GM12878 (cell line): ENCODE measurements at regions not wholly inside any gene's neighbourhood (a gene's known extent, or its start where the extent isn't known, plus 50 kb on each side); places are given as distances from the start of the nearest gene placed in this dataset.
"Not testable (repeated sequence)": the region's sequence is repeated elsewhere in the genome, so short reads cannot be mapped to it uniquely, and the experiment has no call there.

ENCODE experiments used
- ATAC-seq: fragments of 200-7000 bp; cut with Tn5 transposase; 3 replicates; pipeline ENCODE4 v1.9.1; 2020; ENCODE audit warnings: mild to moderate bottlenecking, moderate library complexity
- BruUV-seq: library from RNA; stranded (reverse); fragments of 400-500 nt; replicated peaks from 2 replicates; lab custom pipeline; 2021; lab: Mats Ljungman, UMichigan
- CTCF ChIA-PET: fragments of 300-600 bp; sonication (Branson Sonifier 250); formaldehyde crosslinking; extraction: SDS; loops from one replicate; lab custom pipeline; 2021; ENCODE audit warnings: inconsistent platforms; lab: Yijun Ruan, JAX
- POLR2A ChIA-PET: fragments of 350-600 bp; formaldehyde crosslinking; extraction: SDS; loops from one replicate; lab custom pipeline; 2021; ENCODE audit warnings: inconsistent platforms; lab: Charles Lee
- RAD21 ChIA-PET: fragments of 300-600 bp; sonication (Branson Sonifier 250); formaldehyde crosslinking; loops from one replicate; lab custom pipeline; 2023; ENCODE audit warnings: antibody characterized with exemption; ENCODE audit not compliant: unreplicated experiment; lab: Charles Lee
- SMC1A ChIA-PET: fragments of 300-600 bp; sonication (Branson Sonifier 250); formaldehyde crosslinking; loops from one replicate; lab custom pipeline; 2023; ENCODE audit not compliant: unreplicated experiment, uncharacterized antibody; lab: Charles Lee
- DNase-seq: peaks from one replicate; pipeline ENCODE4 v3.0.0-alpha.2; 2011; ENCODE audit warnings: low read depth, low spot score
- FAIRE-seq: peaks from 3 replicates; lab custom pipeline; 2011; peaks lifted over from hg19 to GRCh38; lab: Jason Lieb, UNC
- H2AFZ ChIP-seq: 2 replicates; pipeline ENCODE4 v1.6.0; 2011; ENCODE audit warnings: low read depth, low read length, control low read depth; ENCODE audit not compliant: control insufficient read depth
- H3K27ac ChIP-seq: 2 replicates; pipeline ENCODE4 v1.5.1; 2011; ENCODE audit warnings: control low read depth; ENCODE audit not compliant: control insufficient read depth, insufficient read depth
- H3K27me3 ChIP-seq, 2 experiments: replicated peaks in 1 of 2; 2 replicates each; pipeline versions ENCODE4 v1.6.0 to v1.6.1; 2011; ENCODE audit warnings: low read length in 1 of 2; ENCODE audit not compliant: control insufficient read depth in 2 of 2, insufficient read depth in 2 of 2
- H3K36me3 ChIP-seq, 2 experiments: 2 replicates each; pipeline ENCODE4 v1.5.1; 2011; ENCODE audit warnings: low read length in 1 of 2; ENCODE audit not compliant: control insufficient read depth in 2 of 2, insufficient read depth in 2 of 2
- H3K4me1 ChIP-seq: 2 replicates; pipeline ENCODE4 v1.6.1; 2011; ENCODE audit warnings: mild to moderate bottlenecking, low read length, moderate library complexity, mixed read lengths; ENCODE audit not compliant: control insufficient read depth, insufficient read depth
- H3K4me2 ChIP-seq: 2 replicates; pipeline ENCODE4 v1.6.0; 2011; ENCODE audit warnings: control low read depth; ENCODE audit not compliant: control insufficient read depth, insufficient read depth
- H3K4me3 ChIP-seq: fragments of 200-600 bp; sonication (generic); 2 replicates; pipeline ENCODE4 v1.5.1; 2016
- H3K79me2 ChIP-seq: 2 replicates; pipeline ENCODE4 v1.6.0; 2011; ENCODE audit warnings: low read length; ENCODE audit not compliant: control insufficient read depth, insufficient read depth
- H3K9ac ChIP-seq: 2 replicates; pipeline ENCODE4 v1.8.0; 2011; ENCODE audit warnings: low read length, control low read depth, mixed read lengths; ENCODE audit not compliant: control insufficient read depth, insufficient read depth
- H3K9me3 ChIP-seq: replicated peaks from 3 replicates; pipeline ENCODE4 v1.5.1; 2011; ENCODE audit warnings: mild to moderate bottlenecking, low read length; ENCODE audit not compliant: control insufficient read depth, insufficient read depth
- H4K20me1 ChIP-seq: 2 replicates; pipeline ENCODE4 v1.6.0; 2011; ENCODE audit not compliant: control insufficient read depth, insufficient read depth
- BHLHE40 ChIP-seq, 2 experiments: fragments of 450-650 bp in 1 of 2; IDR thresholded peaks; 2 replicates each; pipeline ENCODE4 v1.6.1; 2011 to 2017; ENCODE audit warnings: low read depth in 2 of 2, borderline replicate concordance in 1 of 2, improper control_type of control experiment in 1 of 2, low read length in 1 of 2, mild to moderate bottlenecking in 1 of 2
- E2F8 ChIP-seq: fragments of 450-650 bp; IDR thresholded peaks from 2 replicates; pipeline ENCODE4 v1.6.1; 2018; ENCODE audit warnings: mild to moderate bottlenecking, low read depth, moderate library complexity; ENCODE audit not compliant: partially characterized antibody
- GABPA ChIP-seq: IDR thresholded peaks from 2 replicates; pipeline ENCODE4 v1.6.1; 2014; ENCODE audit warnings: antibody characterized with exemption, low read depth, mild to moderate bottlenecking, inconsistent platforms
- HDAC2 ChIP-seq: fragments of 200-600 bp; sonication (generic); IDR thresholded peaks from 2 replicates; pipeline ENCODE4 v1.6.1; 2017
- MEF2A ChIP-seq: IDR thresholded peaks from 2 replicates; pipeline ENCODE4 v1.6.1; 2011; ENCODE audit warnings: low read depth, mild to moderate bottlenecking, low read length, moderate library complexity; ENCODE audit not compliant: insufficient read depth
- SMAD1 ChIP-seq: fragments of 450-650 bp; IDR thresholded peaks from 2 replicates; pipeline ENCODE4 v1.6.1; 2018; ENCODE audit warnings: mild to moderate bottlenecking, low read depth; ENCODE audit not compliant: partially characterized antibody
- TCF12 ChIP-seq: IDR thresholded peaks from 2 replicates; pipeline ENCODE4 v1.6.1; 2011; ENCODE audit warnings: low read depth, mild to moderate bottlenecking, low read length
- WGBS: methylation state at CpG from one replicate; pipeline ENCODE4 v1.1.6; 2016; ENCODE audit warnings: low lambda C conversion rate; ENCODE audit not compliant: insufficient replicate concordance, insufficient coverage; ENCODE audit errors: missing lambda C conversion rate; 5-methylcytosine and 5-hydroxymethylcytosine counted together
- in situ Hi-C: fragments of 300-500 bp; cut with MboI; formaldehyde crosslinking; loops from 9 replicates; pipeline ENCODE4 v1.14.3; 2018; ENCODE audit warnings: mixed read lengths
- intact Hi-C: fragments of 100-400 bp; cut with micrococcal nuclease; formaldehyde crosslinking; loops from one replicate; pipeline ENCODE4 v1.14.2; 2022; ENCODE audit not compliant: unreplicated experiment
- TF ChIP-seq, protein P1 (sequence below): fragments of 450-650 bp; IDR thresholded peaks from 2 replicates; pipeline ENCODE4 v1.6.1; 2018; ENCODE audit warnings: borderline replicate concordance, mild to moderate bottlenecking; ENCODE audit not compliant: partially characterized antibody
- TF ChIP-seq, protein P2 (sequence below): IDR thresholded peaks from 2 replicates; pipeline ENCODE4 v1.6.1; 2012; ENCODE audit warnings: low read depth, low read length, improper control_type of control experiment

GRCh38 chr9:85458114-85458864 is 283.5 kb downstream of the AGTPBP1 start:
- H3K79me2 ChIP-seq, FAIRE-seq, BruUV-seq, DNase-seq, H3K9ac ChIP-seq, H3K27me3 ChIP-seq, H4K20me1 ChIP-seq, H3K9me3 ChIP-seq, H3K36me3 ChIP-seq, in situ Hi-C loops, SMC1A ChIA-PET, RAD21 ChIA-PET, ATAC-seq, H2AFZ ChIP-seq, POLR2A ChIA-PET, intact Hi-C loops, H3K4me1 ChIP-seq, H3K4me3 ChIP-seq, H3K4me2 ChIP-seq, H3K27ac ChIP-seq, CTCF ChIA-PET: not testable (repeated sequence)
- WGBS = 17% methylated on average over 4 of the region's 5 CpGs

DNA sequence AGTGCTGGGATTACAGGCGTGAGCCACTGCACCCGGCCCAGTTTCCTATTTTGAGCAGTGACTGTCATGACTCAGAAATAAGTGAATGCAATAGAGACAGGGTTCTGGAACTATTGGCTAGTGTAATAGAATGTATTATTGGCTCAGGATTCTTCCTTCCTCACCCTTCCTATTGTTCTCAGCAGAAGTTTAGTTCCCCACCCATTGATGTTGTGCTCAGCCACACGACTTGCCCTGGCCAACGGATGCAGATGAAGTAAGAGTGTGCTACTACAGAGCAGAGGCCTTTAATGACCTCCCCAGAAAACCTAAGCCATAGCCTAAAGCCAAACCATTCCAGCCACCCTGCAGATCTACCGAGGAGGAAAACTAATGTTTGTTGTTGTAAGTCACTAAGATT is 287.9 kb downstream of the AGTPBP1 start:
- CTCF ChIA-PET = no interaction called here
- Histone ChIP-seq H3K9me3 (no peaks in the 10 kb centered on the region), H3K27ac (no peak overlapping the region), H3K4me1 (no peaks in the 10 kb centered on the region), H3K79me2 (no peaks in the 10 kb centered on the region), H3K36me3 (no peaks in the 10 kb centered on the region), H3K9ac (no peak overlapping the region), H3K27me3 (no peaks in the 10 kb centered on the region), H3K4me3 (no peak overlapping the region), H4K20me1 (no peaks in the 10 kb centered on the region), H3K4me2 (no peak overlapping the region), H2AFZ (no peak overlapping the region)
- no peak for TF ChIP-seq E2F8
- TF ChIP-seq GABPA = no peak
- TF ChIP-seq, protein P1, sequence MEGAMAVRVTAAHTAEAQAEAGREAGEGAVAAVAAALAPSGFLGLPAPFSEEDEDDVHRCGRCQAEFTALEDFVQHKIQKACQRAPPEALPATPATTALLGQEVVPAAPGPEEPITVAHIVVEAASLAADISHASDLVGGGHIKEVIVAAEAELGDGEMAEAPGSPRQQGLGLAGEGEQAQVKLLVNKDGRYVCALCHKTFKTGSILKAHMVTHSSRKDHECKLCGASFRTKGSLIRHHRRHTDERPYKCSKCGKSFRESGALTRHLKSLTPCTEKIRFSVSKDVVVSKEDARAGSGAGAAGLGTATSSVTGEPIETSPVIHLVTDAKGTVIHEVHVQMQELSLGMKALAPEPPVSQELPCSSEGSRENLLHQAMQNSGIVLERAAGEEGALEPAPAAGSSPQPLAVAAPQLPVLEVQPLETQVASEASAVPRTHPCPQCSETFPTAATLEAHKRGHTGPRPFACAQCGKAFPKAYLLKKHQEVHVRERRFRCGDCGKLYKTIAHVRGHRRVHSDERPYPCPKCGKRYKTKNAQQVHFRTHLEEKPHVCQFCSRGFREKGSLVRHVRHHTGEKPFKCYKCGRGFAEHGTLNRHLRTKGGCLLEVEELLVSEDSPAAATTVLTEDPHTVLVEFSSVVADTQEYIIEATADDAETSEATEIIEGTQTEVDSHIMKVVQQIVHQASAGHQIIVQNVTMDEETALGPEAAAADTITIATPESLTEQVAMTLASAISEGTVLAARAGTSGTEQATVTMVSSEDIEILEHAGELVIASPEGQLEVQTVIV = no peak
- TF ChIP-seq BHLHE40 (IDR thresholded peaks at IDR 0.05; ENCODE audit: borderline replicate concordance in 1 of 2, low read depth in 2 of 2, low read length in 1 of 2) = no peak
- TF ChIP-seq TCF12 = no peak
- TF ChIP-seq, protein P2, sequence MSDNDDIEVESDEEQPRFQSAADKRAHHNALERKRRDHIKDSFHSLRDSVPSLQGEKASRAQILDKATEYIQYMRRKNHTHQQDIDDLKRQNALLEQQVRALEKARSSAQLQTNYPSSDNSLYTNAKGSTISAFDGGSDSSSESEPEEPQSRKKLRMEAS = no peak
- TF ChIP-seq MEF2A = no peak
- TF ChIP-seq HDAC2 = no peak
- TF ChIP-seq SMAD1 = no peak
- no TSS peak for BruUV-seq
- POLR2A ChIA-PET = no interaction called here
- intact Hi-C loops = no loop called here
- in situ Hi-C loops = no loop called here
- 36% methylated on average over 5 of the region's 5 CpGs for WGBS
- ATAC-seq (no peak), DNase-seq (no peak), FAIRE-seq (no peak)
- SMC1A ChIA-PET = no interaction called here
- RAD21 ChIA-PET = no interaction called here
